ENCODE measurements at regions not wholly inside any gene's neighbourhood (a gene's known extent, or its start where the extent isn't known, plus 50 kb on each side); places are given as distances from the start of the nearest gene placed in this dataset.

GRCh38 chr4:11949355-11949754 lies 520.7 kb upstream of the HS3ST1 start:
- TF ChIP-seq MXI1 (IDR thresholded peaks at IDR 0.05; ENCODE audit: borderline replicate concordance, low read depth, low read length), result no peak
- no peak for TF ChIP-seq CTCF (conservative IDR thresholded peaks at IDR 0.05; ENCODE audit: low read depth, low read length)
- TF ChIP-seq MAFK (IDR thresholded peaks at IDR 0.05; ENCODE audit: low read depth, low read length), result no peak
- TF ChIP-seq POLR2A (IDR thresholded peaks at IDR 0.05; ENCODE audit: low read depth, low read length), result no peak
- TF ChIP-seq FOS (IDR thresholded peaks at IDR 0.05; ENCODE audit: low read depth, low read length), result no peak
- TF ChIP-seq CEBPB (IDR thresholded peaks at IDR 0.05; ENCODE audit: low read depth, low read length), result no peak
- no peak for TF ChIP-seq SMC3 (IDR thresholded peaks at IDR 0.05; ENCODE audit: low read depth, low read length)
- no peak for TF ChIP-seq ELK1 (IDR thresholded peaks at IDR 0.05; ENCODE audit: borderline replicate concordance, low read depth, low read length)
- no peak for TF ChIP-seq BHLHE40 (IDR thresholded peaks at IDR 0.05; ENCODE audit: low read depth, low read length)
- no peak for TF ChIP-seq USF2 (IDR thresholded peaks at IDR 0.05; ENCODE audit: low read depth, low read length)
- no peak for TF ChIP-seq RAD21 (IDR thresholded peaks at IDR 0.05; ENCODE audit: low read length)
- TF ChIP-seq NFE2L2 (IDR thresholded peaks at IDR 0.05; ENCODE audit: low read depth, low read length), result no peak
- TF ChIP-seq RFX5 (IDR thresholded peaks at IDR 0.05; ENCODE audit: low read depth, low read length), result no peak
- no peak for TF ChIP-seq MAZ (IDR thresholded peaks at IDR 0.05; ENCODE audit: borderline replicate concordance, low read depth, low read length)
